HG02852 (cell line): ENCODE measurements at regions not wholly inside any gene's neighbourhood (a gene's known extent, or its start where the extent isn't known, plus 50 kb on each side); places are given as distances from the start of the nearest gene placed in this dataset.
"Not testable (repeated sequence)": the region's sequence is repeated elsewhere in the genome, so short reads cannot be mapped to it uniquely, and the experiment has no call there.

Experiments
- ATAC-seq: cut with Tn5 transposase; IDR thresholded peaks from one replicate; pipeline ENCODE4 v1.9.1; 2021; ENCODE audit warnings: mild to moderate bottlenecking, moderate library complexity; ENCODE audit not compliant: unreplicated experiment

DNA sequence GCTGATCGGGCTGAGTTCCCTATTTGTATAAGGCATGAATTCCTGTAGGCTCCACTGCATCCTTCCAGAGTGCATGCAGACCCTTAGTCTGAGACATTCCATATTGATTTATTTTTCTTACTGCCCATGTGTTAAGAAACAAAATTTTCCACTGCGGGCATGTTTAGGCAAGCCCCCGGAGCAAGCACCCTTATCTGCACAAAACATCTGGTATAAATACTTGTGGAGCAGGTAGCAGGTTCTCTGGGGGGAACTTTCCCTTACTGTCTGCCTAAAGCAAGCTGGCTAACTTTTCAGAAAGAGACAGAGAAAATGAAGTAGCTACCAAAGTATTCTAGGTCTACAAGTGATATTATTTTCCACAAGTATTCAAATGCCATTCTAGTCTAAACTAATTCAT lies 1338.5 kb upstream of the PCDH10 start:
- ATAC-seq, result not testable (repeated sequence)
